SK-N-SH (cell line): ENCODE measurements at regions not wholly inside any gene's neighbourhood (a gene's known extent, or its start where the extent isn't known, plus 50 kb on each side); places are given as distances from the start of the nearest gene placed in this dataset.

Source experiments
- CTCF ChIA-PET: fragments of 300-600, 350-600 bp; formaldehyde crosslinking; extraction: SDS; loops from one replicate; lab custom pipeline; 2021; lab: Yijun Ruan, JAX
- POLR2A ChIA-PET: fragments of 350-600 bp; sonication (Branson Sonifier 250); formaldehyde crosslinking; extraction: SDS; loops from one replicate; lab custom pipeline; 2020; ENCODE audit warnings: antibody characterized with exemption, inconsistent platforms; lab: Yijun Ruan, JAX
- DNase-seq: peaks from one replicate; pipeline ENCODE4 v3.0.0; 2012
- H2AFZ ChIP-seq: fragments of 200-600 bp; sonication (generic); 2 replicates; pipeline ENCODE4 v1.8.1; 2016; ENCODE audit warnings: antibody characterized with exemption, mild to moderate bottlenecking, low read depth
- H3F3A ChIP-seq: fragments of 200-600 bp; sonication (generic); replicated peaks from 2 replicates; pipeline ENCODE3; 2016; ENCODE audit warnings: antibody characterized with exemption, mild to moderate bottlenecking; ENCODE audit not compliant: insufficient read depth
- H3K27ac ChIP-seq, 2 experiments: fragments of 200-500 bp in 1 of 2; fragments of 200-600 bp in 1 of 2; sonication (Bioruptor generic) in 1 of 2; sonication (generic), shearing (Covaris generic) in 1 of 2; 2 replicates each; pipeline versions ENCODE4 v1.5.1 to v1.6.1; 2014 to 2016; ENCODE audit warnings: low read depth in 2 of 2, inconsistent platforms in 1 of 2, low read length in 1 of 2, mild to moderate bottlenecking in 1 of 2, mixed read lengths in 1 of 2
- H3K27me3 ChIP-seq: fragments of 200-600 bp; sonication (generic), shearing (Covaris generic); 2 replicates; pipeline ENCODE4 v1.6.1; 2016; ENCODE audit warnings: mixed run types; ENCODE audit not compliant: insufficient read depth
- H3K36me3 ChIP-seq, 2 experiments: fragments of 200-500 bp in 1 of 2; fragments of 200-600 bp in 1 of 2; sonication (Bioruptor generic) in 1 of 2; sonication (generic) in 1 of 2; replicated peaks in 1 of 2; 2 replicates each; pipeline versions ENCODE3 to v1.5.1; 2014 to 2016; ENCODE audit warnings: low read length in 1 of 2, mild to moderate bottlenecking in 1 of 2; ENCODE audit not compliant: insufficient read depth in 2 of 2, control insufficient read depth in 1 of 2
- H3K4me1 ChIP-seq, 2 experiments: fragments of 200-500 bp in 1 of 2; fragments of 200-600 bp in 1 of 2; sonication (Bioruptor generic) in 1 of 2; sonication (generic), shearing (Covaris generic) in 1 of 2; 2 replicates each; pipeline versions ENCODE4 v1.5.1 to v1.6.1; 2014 to 2016; ENCODE audit warnings: low read depth in 1 of 2, low read length in 1 of 2, mixed run types in 1 of 2; ENCODE audit not compliant: insufficient read depth in 2 of 2, control insufficient read depth in 1 of 2
- H3K4me2 ChIP-seq: fragments of 200-600 bp; sonication (generic), shearing (Covaris generic); 2 replicates; pipeline ENCODE4 v1.6.1; 2017; ENCODE audit warnings: mixed run types
- H3K4me3 ChIP-seq, 2 experiments: fragments of 200-500 bp in 1 of 2; fragments of 200-600 bp in 1 of 2; sonication (Bioruptor generic) in 1 of 2; sonication (generic), shearing (Covaris generic) in 1 of 2; 2 replicates each; pipeline versions ENCODE4 v1.5.1 to v1.8.1; 2014 to 2016; ENCODE audit warnings: low read depth in 2 of 2, inconsistent platforms in 1 of 2, low read length in 1 of 2, mild to moderate bottlenecking in 1 of 2, mixed read lengths in 1 of 2, moderate library complexity in 1 of 2
- H3K79me2 ChIP-seq: fragments of 200-600 bp; sonication (generic); 2 replicates; pipeline ENCODE4 v1.8.1; 2017; ENCODE audit warnings: mild to moderate bottlenecking; ENCODE audit not compliant: insufficient read depth
- H3K9ac ChIP-seq: fragments of 200-600 bp; sonication (generic); 2 replicates; pipeline ENCODE4 v1.6.1; 2017; ENCODE audit warnings: mixed run types
- H3K9me2 ChIP-seq: fragments of 200-600 bp; sonication (generic); 2 replicates; pipeline ENCODE4 v1.6.1; 2017; ENCODE audit warnings: mixed run types
- H3K9me3 ChIP-seq: fragments of 200-600 bp; sonication (generic); 2 replicates; pipeline ENCODE4 v1.6.1; 2017; ENCODE audit warnings: mixed run types, mild to moderate bottlenecking, moderate library complexity
- H4K20me1 ChIP-seq: fragments of 200-600 bp; sonication (generic); 2 replicates; pipeline ENCODE4 v1.6.1; 2017; ENCODE audit warnings: mild to moderate bottlenecking, mixed run types; ENCODE audit not compliant: insufficient read depth
- ELF1 ChIP-seq: IDR thresholded peaks from 2 replicates; pipeline ENCODE4 v1.4.0; 2012
- EP300 ChIP-seq, 2 experiments: IDR thresholded peaks; 2 replicates each; pipeline versions ENCODE4 v1.4.0 to v1.6.1; 2012; ENCODE audit warnings: borderline replicate concordance in 1 of 2, low read depth in 1 of 2, low read length in 1 of 2
- EZH2phosphoT487 ChIP-seq: fragments of 200-600 bp; sonication (generic); IDR thresholded peaks from 2 replicates; pipeline ENCODE4 v1.6.1; 2017; ENCODE audit warnings: low read depth, mixed run types, mild to moderate bottlenecking, antibody characterized with exemption, moderate library complexity, borderline replicate concordance
- FOXJ3 ChIP-seq: sonication (generic); formaldehyde crosslinking; IDR thresholded peaks from 2 replicates; pipeline ENCODE4 v1.5.1; 2020; ENCODE audit warnings: mild to moderate bottlenecking, missing genetic modification reagents
- FOXM1 ChIP-seq: IDR thresholded peaks from 2 replicates; pipeline ENCODE4 v1.4.0; 2012; ENCODE audit warnings: low read depth, mild to moderate bottlenecking
- GABPA ChIP-seq: IDR thresholded peaks from 2 replicates; pipeline ENCODE4 v1.4.0; 2012; ENCODE audit warnings: low read depth, mild to moderate bottlenecking
- MAX ChIP-seq: IDR thresholded peaks from 2 replicates; pipeline ENCODE4 v1.4.0; 2012; ENCODE audit warnings: low read depth
- MEF2A ChIP-seq: IDR thresholded peaks from 2 replicates; pipeline ENCODE4 v1.4.0; 2012; ENCODE audit warnings: low read depth, borderline replicate concordance
- MXI1 ChIP-seq: IDR thresholded peaks from 2 replicates; pipeline ENCODE4 v1.6.1; 2012; ENCODE audit warnings: mild to moderate bottlenecking, low read depth, low read length, improper control_type of control experiment
- NFIC ChIP-seq: IDR thresholded peaks from 2 replicates; pipeline ENCODE4 v1.4.0; 2012; ENCODE audit warnings: borderline replicate concordance
- RAD21 ChIP-seq: IDR thresholded peaks from 2 replicates; pipeline ENCODE4 v1.6.1; 2012; ENCODE audit warnings: mild to moderate bottlenecking, low read length
- RCOR1 ChIP-seq: fragments of 150-350 bp; IDR thresholded peaks from 2 replicates; pipeline ENCODE4 v1.6.1; 2017; ENCODE audit warnings: antibody characterized with exemption, low read length
- SIN3A ChIP-seq: IDR thresholded peaks from 2 replicates; pipeline ENCODE4 v1.6.1; 2012; ENCODE audit warnings: low read depth, mild to moderate bottlenecking, low read length, moderate library complexity, borderline replicate concordance
- TAF1 ChIP-seq: IDR thresholded peaks from 2 replicates; pipeline ENCODE4 v1.6.1; 2012; ENCODE audit warnings: low read depth, mild to moderate bottlenecking, low read length, moderate library complexity, borderline replicate concordance
- TEAD4 ChIP-seq: IDR thresholded peaks from 2 replicates; pipeline ENCODE4 v1.4.0; 2012; ENCODE audit warnings: mild to moderate bottlenecking, borderline replicate concordance; ENCODE audit not compliant: insufficient read depth
- USF2 ChIP-seq: fragments of 150-350 bp; IDR thresholded peaks from 2 replicates; pipeline ENCODE4 v1.6.1; 2017; ENCODE audit warnings: antibody characterized with exemption, low read length, low read depth, borderline replicate concordance
- WGBS: methylation state at CpG from one replicate; pipeline ENCODE4 v1.1.6; 2017; ENCODE audit warnings: low lambda C conversion rate; 5-methylcytosine and 5-hydroxymethylcytosine counted together
- TF ChIP-seq, protein P1 (sequence below): IDR thresholded peaks from 2 replicates; pipeline ENCODE4 v1.4.0; 2012; ENCODE audit warnings: low read depth, borderline replicate concordance

GRCh38 chr4:149955780-149956390 is 122.4 kb upstream of the DCLK2 start:
- H3K4me2 ChIP-seq, result no peak overlapping the region
- no peaks in the 10 kb centered on the region for H4K20me1 ChIP-seq
- 42% methylated on average over 2 of the region's 2 CpGs for WGBS
- no peak for DNase-seq
- no peaks in the 10 kb centered on the region; a peak in 1 of 4 replicates for H3K4me1 ChIP-seq
- CTCF ChIA-PET, result no interaction called here
- POLR2A ChIA-PET, result no interaction called here
- H3K36me3 ChIP-seq, result no peaks in the 10 kb centered on the region
- no peak overlapping the region for H3K9ac ChIP-seq
- H3K9me2 ChIP-seq, result no peaks in the 10 kb centered on the region
- H2AFZ ChIP-seq, result no peak overlapping the region
- H3K4me3 ChIP-seq, result no peak overlapping the region
- no peaks in the 10 kb centered on the region for H3K27me3 ChIP-seq
- TF ChIP-seq MAX (no peak), ELF1 (no peak), TAF1 (no peak), GABPA (no peak), MXI1 (no peak), FOXJ3 (CRISPR knock-in tag) (no peak), EZH2phosphoT487 (no peak), RCOR1 (no peak), NFIC (no peak), MEF2A (no peak), FOXM1 (no peak), TEAD4 (no peak), EP300 (IDR thresholded peaks at IDR 0.05; ENCODE audit: borderline replicate concordance in 1 of 2, low read depth in 1 of 2, low read length in 1 of 2) (no peak), SIN3A (no peak), USF2 (no peak), RAD21 (no peak)
- TF ChIP-seq, protein P1, sequence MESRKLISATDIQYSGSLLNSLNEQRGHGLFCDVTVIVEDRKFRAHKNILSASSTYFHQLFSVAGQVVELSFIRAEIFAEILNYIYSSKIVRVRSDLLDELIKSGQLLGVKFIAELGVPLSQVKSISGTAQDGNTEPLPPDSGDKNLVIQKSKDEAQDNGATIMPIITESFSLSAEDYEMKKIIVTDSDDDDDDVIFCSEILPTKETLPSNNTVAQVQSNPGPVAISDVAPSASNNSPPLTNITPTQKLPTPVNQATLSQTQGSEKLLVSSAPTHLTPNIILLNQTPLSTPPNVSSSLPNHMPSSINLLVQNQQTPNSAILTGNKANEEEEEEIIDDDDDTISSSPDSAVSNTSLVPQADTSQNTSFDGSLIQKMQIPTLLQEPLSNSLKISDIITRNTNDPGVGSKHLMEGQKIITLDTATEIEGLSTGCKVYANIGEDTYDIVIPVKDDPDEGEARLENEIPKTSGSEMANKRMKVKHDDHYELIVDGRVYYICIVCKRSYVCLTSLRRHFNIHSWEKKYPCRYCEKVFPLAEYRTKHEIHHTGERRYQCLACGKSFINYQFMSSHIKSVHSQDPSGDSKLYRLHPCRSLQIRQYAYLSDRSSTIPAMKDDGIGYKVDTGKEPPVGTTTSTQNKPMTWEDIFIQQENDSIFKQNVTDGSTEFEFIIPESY, result no peak
- no peaks in the 10 kb centered on the region for H3F3A ChIP-seq
- no peaks in the 10 kb centered on the region for H3K79me2 ChIP-seq
- H3K9me3 ChIP-seq, result no peaks in the 10 kb centered on the region
- no peak overlapping the region for H3K27ac ChIP-seq
